Central memory CD8-positive, alpha-beta T cell (primary cell): ENCODE measurements at regions not wholly inside any gene's neighbourhood (a gene's known extent, or its start where the extent isn't known, plus 50 kb on each side); places are given as distances from the start of the nearest gene placed in this dataset.
"Not testable (repeated sequence)": the region's sequence is repeated elsewhere in the genome, so short reads cannot be mapped to it uniquely, and the experiment has no call there.

Experiments used
- ATAC-seq: fragments of 150-1000 bp; cut with Tn5 transposase; replicated peaks from 2 replicates; pipeline ENCODE4 v1.10.0; 2022; ENCODE audit warnings: mild to moderate bottlenecking, moderate FRiP score, moderate number of reproducible peaks; ENCODE audit not compliant: poor library complexity, severe bottlenecking; ENCODE audit errors: extremely low read depth
- DNase-seq, 2 donors: peaks; one replicate each; pipeline ENCODE4 v3.0.0; 2021; ENCODE audit warnings: low spot score in 2 of 2
- H3K27ac Mint-ChIP-seq: one replicate; pipeline ENCODE4 v1.8.0; 2022; ENCODE audit warnings: low read depth, mild to moderate bottlenecking, moderate library complexity, mixed read lengths
- H3K27me3 Mint-ChIP-seq: one replicate; pipeline ENCODE4 v1.8.0; 2022; ENCODE audit warnings: mixed read lengths
- H3K36me3 Mint-ChIP-seq: one replicate; pipeline ENCODE4 v1.8.0; 2022; ENCODE audit warnings: mild to moderate bottlenecking, moderate library complexity, mixed read lengths; ENCODE audit not compliant: insufficient read depth
- H3K4me1 Mint-ChIP-seq: one replicate; pipeline ENCODE4 v1.8.0; 2022; ENCODE audit warnings: mixed read lengths
- H3K4me3 Mint-ChIP-seq: one replicate; pipeline ENCODE4 v1.8.0; 2022; ENCODE audit warnings: mild to moderate bottlenecking, moderate library complexity, mixed read lengths
- H3K9me3 Mint-ChIP-seq: one replicate; pipeline ENCODE4 v1.8.0; 2022; ENCODE audit warnings: mixed read lengths

DNA sequence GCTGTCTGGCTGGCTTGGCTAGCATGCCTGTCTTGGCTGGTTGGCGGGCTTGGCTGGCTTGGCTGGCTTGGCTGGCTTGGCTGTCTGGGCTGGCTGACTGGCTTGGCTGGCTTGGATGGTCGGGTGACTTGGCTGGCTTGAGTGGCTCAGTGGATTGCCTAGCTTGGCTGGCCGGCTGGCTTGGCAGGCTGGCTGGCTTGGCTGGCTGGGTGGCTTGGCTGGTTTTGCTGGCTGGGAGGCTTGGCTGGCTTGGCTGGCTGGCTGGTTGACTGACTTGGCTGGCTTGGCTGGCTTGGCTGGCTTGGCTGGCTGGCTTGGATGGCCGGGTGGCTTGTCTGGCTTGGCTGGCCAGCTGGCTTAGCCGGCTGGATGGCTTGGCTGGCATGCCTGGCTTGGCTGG, 2828.4 kb downstream of the RPIA start:
- not testable (repeated sequence) for ATAC-seq, DNase-seq, H3K27ac Mint-ChIP-seq, H3K27me3 Mint-ChIP-seq, H3K36me3 Mint-ChIP-seq, H3K9me3 Mint-ChIP-seq, H3K4me1 Mint-ChIP-seq, H3K4me3 Mint-ChIP-seq

DNA sequence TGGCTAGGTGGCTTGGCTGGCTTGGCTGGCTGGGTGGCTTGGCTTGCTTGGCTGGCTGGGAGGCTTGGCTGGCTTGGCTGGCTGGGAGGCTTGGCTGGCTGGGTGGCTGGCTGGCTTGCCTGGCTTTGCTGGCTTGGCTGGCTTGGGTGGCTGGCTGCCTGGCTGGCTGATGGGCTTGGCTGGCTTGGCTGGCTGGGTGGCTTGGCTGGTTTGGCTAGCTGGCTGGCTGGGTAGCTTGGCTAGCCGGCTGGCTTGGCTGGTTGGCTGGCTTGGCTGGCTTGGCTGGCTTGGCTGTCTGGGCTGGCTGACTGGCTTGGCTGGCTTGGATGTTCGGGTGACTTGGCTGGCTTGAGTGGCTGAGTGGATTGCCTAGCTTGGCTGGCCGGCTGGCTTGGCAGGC, 2829.1 kb downstream of the RPIA start:
- not testable (repeated sequence) for H3K36me3 Mint-ChIP-seq, H3K27me3 Mint-ChIP-seq, H3K4me1 Mint-ChIP-seq, DNase-seq, H3K4me3 Mint-ChIP-seq, ATAC-seq, H3K27ac Mint-ChIP-seq, H3K9me3 Mint-ChIP-seq

DNA sequence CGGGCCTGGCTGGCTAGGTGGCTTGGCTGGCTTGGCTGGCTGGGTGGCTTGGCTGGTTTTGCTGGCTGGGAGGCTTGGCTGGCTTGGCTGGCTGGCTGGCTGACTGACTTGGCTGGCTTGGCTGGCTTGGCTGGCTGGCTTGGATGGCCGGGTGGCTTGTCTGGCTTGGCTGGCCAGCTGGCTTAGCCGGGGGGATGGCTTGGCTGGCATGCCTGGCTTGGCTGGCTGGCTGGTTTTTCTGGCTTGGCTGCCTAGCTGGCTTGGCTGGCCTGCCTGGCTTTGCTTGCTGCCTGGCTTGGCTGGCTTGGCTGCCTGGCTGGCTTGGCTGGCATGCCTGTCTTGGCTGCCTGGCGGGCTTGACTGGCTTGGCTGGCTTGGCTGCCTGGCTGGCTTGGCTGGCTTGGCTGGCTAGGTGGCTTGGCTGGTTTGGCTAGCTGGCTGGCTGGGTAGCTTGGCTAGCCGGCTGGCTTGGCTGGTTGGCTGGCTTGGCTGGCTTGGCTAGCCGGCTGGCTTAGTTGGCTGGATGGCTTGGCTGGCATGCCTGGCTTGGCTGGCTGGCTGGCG, 2829.6 kb downstream of the RPIA start:
- H3K4me3 Mint-ChIP-seq, H3K4me1 Mint-ChIP-seq, H3K27me3 Mint-ChIP-seq, H3K9me3 Mint-ChIP-seq, H3K36me3 Mint-ChIP-seq, DNase-seq, H3K27ac Mint-ChIP-seq, ATAC-seq: not testable (repeated sequence)

DNA sequence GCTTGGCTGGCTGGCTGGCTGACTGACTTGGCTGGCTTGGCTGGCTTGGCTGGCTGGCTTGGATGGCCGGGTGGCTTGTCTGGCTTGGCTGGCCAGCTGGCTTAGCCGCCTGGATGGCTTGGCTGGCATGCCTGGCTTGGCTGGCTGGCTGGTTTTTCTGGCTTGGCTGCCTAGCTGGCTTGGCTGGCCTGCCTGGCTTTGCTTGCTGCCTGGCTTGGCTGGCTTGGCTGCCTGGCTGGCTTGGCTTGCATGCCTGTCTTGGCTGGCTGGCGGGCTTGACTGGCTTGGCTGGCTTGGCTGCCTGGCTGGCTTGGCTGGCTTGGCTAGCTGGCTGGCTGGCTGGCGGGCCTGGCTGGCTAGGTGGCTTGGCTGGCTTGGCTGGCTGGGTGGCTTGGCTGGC, 2830.5 kb downstream of the RPIA start:
- not testable (repeated sequence) for DNase-seq

DNA sequence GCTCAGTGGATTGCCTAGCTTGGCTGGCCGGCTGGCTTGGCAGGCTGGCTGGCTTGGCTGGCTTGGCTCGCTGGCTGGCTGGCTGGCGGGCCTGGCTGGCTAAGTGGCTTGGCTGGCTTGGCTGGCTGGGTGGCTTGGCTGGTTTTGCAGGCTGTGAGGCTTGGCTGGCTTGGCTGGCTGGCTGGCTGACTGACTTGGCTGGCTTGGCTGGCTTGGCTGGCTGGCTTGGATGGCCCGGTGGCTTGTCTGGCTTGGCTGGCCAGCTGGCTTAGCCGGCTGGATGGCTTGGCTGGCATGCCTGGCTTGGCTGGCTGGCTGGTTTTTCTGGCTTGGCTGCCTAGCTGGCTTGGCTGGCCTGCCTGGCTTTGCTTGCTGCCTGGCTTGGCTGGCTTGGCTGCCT, 2831.4 kb downstream of the RPIA start:
- H3K4me3 Mint-ChIP-seq, H3K36me3 Mint-ChIP-seq, H3K27ac Mint-ChIP-seq, H3K4me1 Mint-ChIP-seq, H3K9me3 Mint-ChIP-seq, DNase-seq, ATAC-seq, H3K27me3 Mint-ChIP-seq: not testable (repeated sequence)

More for the DNA sequence above, 2830.5 kb downstream of the RPIA start:
- not testable (repeated sequence) for H3K4me1 Mint-ChIP-seq, H3K27me3 Mint-ChIP-seq, ATAC-seq, H3K36me3 Mint-ChIP-seq, H3K27ac Mint-ChIP-seq, H3K4me3 Mint-ChIP-seq, H3K9me3 Mint-ChIP-seq

DNA sequence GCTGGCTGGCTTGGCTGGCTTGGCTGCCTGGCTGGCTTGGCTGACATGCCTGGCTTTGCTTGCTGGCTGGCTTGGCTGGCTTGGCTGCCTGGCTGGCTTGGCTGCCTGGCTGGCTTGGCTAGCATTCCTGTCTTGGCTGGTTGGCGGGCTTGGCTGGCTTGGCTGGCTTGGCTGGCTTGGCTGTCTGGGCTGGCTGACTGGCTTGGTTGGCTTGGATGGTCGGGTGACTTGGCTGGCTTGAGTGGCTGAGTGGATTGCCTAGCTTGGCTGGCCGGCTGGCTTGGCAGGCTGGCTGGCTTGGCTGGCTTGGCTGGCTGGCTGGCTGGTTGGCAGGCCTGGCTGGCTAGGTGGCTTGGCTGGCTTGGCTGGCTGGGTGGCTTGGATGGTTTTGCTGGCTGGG, 2832.3 kb downstream of the RPIA start:
- H3K4me3 Mint-ChIP-seq, DNase-seq, H3K27me3 Mint-ChIP-seq, H3K36me3 Mint-ChIP-seq, ATAC-seq, H3K9me3 Mint-ChIP-seq, H3K27ac Mint-ChIP-seq, H3K4me1 Mint-ChIP-seq: not testable (repeated sequence)

DNA sequence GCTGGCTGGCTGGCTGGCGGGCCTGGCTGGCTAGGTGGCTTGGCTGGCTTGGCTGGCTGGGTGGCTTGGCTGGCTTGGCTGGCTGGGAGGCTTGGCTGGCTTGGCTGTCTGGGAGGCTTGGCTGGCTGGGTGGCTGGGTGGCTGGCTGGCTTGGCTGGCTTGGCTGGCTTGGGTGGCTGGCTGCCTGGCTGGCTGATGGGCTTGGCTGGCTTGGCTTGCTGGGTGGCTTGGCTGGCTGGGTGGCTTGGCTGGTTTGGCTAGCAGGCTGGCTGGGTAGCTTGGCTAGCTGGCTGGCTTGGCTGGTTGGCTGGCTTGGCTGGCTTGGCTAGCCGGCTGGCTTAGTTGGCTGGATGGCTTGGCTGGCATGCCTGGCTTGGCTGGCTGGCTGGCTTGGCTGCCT, 2834.1 kb downstream of the RPIA start:
- H3K27ac Mint-ChIP-seq, ATAC-seq, H3K27me3 Mint-ChIP-seq, H3K4me3 Mint-ChIP-seq, H3K36me3 Mint-ChIP-seq, H3K9me3 Mint-ChIP-seq, DNase-seq, H3K4me1 Mint-ChIP-seq: not testable (repeated sequence)

DNA sequence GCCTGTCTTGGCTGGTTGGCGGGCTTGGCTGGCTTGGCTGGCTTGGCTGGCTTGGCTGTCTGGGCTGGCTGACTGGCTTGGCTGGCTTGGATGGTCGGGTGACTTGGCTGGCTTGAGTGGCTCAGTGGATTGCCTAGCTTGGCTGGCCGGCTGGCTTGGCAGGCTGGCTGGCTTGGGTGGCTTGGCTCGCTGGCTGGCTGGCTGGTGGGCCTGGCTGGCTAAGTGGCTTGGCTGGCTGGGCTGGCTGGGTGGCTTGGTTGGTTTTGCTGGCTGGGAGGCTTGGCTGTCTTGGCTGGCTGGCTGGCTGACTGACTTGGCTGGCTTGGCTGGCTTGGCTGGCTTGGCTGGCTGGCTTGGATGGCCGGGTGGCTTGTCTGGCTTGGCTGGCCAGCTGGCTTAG, 2834.6 kb downstream of the RPIA start:
- H3K4me3 Mint-ChIP-seq, H3K27ac Mint-ChIP-seq, H3K4me1 Mint-ChIP-seq, H3K9me3 Mint-ChIP-seq, DNase-seq, H3K27me3 Mint-ChIP-seq, H3K36me3 Mint-ChIP-seq, ATAC-seq: not testable (repeated sequence)

DNA sequence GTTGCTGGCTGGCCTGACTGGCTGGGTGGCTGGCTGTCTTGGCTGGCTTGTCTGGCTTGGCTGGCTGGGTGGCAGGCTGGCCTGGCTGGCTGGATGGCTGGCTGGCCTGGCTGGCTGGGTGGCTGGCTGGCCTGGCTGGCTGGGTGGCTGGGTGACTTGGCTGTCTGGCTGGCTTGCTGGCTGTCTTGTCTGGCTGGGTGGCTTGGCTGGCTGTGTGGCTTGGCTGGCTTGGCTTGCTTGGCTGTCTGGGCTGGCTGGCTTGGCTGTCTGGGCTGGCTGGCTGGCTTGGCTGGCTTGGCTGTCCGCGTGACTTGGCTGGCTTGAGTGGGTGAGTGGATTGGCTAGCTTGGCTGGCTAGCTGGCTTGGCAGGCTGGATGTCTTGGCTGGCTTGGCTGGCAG, 2835.6 kb downstream of the RPIA start:
- not testable (repeated sequence) for H3K4me3 Mint-ChIP-seq, H3K4me1 Mint-ChIP-seq, H3K36me3 Mint-ChIP-seq, ATAC-seq, H3K27me3 Mint-ChIP-seq, DNase-seq, H3K27ac Mint-ChIP-seq, H3K9me3 Mint-ChIP-seq

DNA sequence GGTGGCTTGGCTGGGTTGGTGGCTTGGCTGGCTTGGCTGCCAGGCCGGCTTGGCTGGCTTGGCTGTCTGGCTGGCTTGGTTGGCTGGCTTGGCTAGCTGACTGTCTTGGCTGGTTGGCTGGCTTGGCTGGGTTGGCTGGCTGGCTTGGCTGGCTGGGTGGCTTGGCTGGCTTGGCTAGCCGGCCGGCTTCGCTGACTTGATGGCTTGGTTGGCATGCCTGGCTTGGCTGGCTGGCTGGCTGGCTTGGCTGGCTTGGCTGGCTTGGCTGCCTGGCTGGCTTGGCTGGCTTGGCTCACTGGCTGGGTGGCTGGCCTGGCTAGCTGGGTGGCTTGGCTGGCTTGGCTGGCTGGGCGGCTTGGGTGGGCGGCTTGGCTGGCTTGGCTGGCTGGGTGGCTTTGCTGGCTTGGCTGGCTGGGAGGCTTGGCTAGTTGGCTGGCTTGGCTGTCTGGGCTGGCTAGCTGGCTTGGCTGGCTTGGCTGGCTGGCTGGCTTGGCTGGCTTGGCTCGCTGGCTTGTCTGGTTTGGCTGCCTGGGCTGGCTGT, 2836.1 kb downstream of the RPIA start:
- H3K36me3 Mint-ChIP-seq, H3K4me3 Mint-ChIP-seq, ATAC-seq, H3K27me3 Mint-ChIP-seq, H3K27ac Mint-ChIP-seq, DNase-seq, H3K9me3 Mint-ChIP-seq, H3K4me1 Mint-ChIP-seq: not testable (repeated sequence)

DNA sequence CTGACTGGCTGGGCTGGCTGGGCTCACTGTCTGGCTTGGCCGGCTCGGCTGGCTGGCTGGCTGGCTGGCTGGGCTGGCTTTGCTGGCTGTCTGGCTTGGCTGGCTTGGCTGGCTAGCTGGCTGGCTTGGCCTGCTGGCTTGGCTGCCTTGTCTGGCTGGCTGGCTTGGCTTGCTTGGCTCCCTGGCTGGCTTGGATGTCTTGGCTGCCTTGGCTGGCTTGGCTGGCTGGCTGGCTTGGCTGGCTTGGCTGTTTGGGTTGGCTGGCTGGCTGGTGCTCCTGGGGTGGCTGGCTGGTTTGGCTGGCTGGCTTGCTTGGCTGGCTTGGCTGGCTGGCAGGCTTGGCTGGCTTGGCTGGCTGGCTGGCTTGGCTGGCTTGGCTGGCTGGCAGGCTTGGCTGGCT, 2836.9 kb downstream of the RPIA start:
- not testable (repeated sequence) for ATAC-seq, H3K27me3 Mint-ChIP-seq, DNase-seq, H3K27ac Mint-ChIP-seq, H3K4me1 Mint-ChIP-seq, H3K36me3 Mint-ChIP-seq, H3K9me3 Mint-ChIP-seq, H3K4me3 Mint-ChIP-seq

DNA sequence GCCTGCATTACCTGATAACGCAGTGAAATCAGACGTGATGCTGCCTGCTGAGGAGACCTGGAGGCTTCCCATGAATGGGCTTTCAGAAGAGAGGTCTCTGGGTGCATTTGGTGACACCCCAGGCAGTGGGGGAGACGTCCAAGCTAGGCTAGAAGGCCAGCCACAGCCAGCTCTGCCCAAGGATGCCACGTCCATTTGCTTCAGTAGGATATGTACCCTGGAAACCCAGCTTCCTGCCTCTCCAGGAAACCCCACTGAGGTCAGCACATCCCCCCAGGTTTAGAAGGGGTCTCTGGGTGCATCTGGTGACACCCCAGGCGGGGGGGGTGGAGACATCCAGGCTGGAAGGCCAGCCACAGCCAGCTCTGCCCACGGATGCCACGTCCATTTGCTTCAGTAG, 2844.6 kb downstream of the RPIA start:
- H3K36me3 Mint-ChIP-seq, ATAC-seq, H3K4me1 Mint-ChIP-seq: not testable (repeated sequence)

DNA sequence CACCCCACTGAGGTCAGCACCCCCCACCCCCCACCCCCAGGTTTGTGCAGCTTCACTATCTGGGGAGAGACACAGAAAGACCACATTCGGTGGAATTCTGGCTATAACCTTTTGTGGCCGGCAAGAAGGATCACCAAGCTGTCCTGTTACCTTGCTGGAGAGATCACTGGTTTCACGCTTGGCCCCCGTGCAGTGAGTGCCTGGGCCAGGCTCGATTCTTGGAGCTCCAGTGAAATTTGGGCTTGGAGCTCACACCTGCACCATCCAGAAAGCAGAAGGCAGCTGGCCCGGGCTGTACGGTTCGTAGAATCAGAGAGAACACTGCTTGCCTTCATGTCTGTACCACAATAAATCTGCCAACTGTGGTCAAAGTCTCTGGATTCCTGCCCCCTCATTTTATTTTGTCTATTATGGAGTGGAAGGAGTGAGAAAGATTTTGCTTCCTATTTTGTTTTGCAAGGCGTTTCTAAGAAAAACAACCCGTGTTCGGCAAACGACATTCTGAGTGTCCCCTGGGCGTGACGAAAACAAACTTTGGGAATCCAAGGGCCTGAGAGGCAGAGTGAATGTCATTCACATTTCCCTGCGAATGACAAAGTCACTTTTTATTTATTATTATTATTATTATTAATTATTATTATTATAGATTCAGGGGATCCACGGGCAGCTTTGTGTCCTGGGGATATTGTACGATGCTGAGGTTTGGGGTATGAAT, 2845.2 kb downstream of the RPIA start:
- H3K27me3 Mint-ChIP-seq, DNase-seq, H3K27ac Mint-ChIP-seq, H3K36me3 Mint-ChIP-seq, H3K9me3 Mint-ChIP-seq, H3K4me1 Mint-ChIP-seq, ATAC-seq, H3K4me3 Mint-ChIP-seq: not testable (repeated sequence)

More for the DNA sequence above, 2844.6 kb downstream of the RPIA start:
- H3K27ac Mint-ChIP-seq, DNase-seq, H3K27me3 Mint-ChIP-seq, H3K9me3 Mint-ChIP-seq, H3K4me3 Mint-ChIP-seq: not testable (repeated sequence)
